ENCODE measurements at regions not wholly inside any gene's neighbourhood (a gene's known extent, or its start where the extent isn't known, plus 50 kb on each side); places are given as distances from the start of the nearest gene placed in this dataset.

GRCh38 chrX:63453571-63453970 lies 102.4 kb upstream of the SPIN4 start:
- Mint-ChIP-seq H3K36me3 (ENCODE audit: low read depth) (peaks cover 57% of the 10 kb centered on the region), H3K27me3 (ENCODE audit: insufficient read depth, low read depth, poor library complexity) (no peaks in the 10 kb centered on the region), H3K27ac (no peak overlapping the region), H3K9me3 (peaks cover 58% of the 10 kb centered on the region), H3K4me3 (no peak overlapping the region), H3K4me1 (no peaks in the 10 kb centered on the region; the same call in 2 of the 3 replicates)
- DNase-seq (ENCODE audit: low spot score) = no peak
- H3K9me2 ChIP-seq (ENCODE audit: insufficient read depth) = no peaks in the 10 kb centered on the region
- H3K27ac ChIP-seq (ENCODE audit: low read depth) = no peak overlapping the region
- H3K79me2 ChIP-seq (replicated peaks; ENCODE audit: insufficient read depth) = no peaks in the 10 kb centered on the region
- no peak overlapping the region for H2AFZ ChIP-seq
- H3K4me3 ChIP-seq = no peak overlapping the region
- TF ChIP-seq REST (IDR thresholded peaks at IDR 0.05; ENCODE audit: unreplicated experiment) = no peak
- TF ChIP-seq ZNF331 (CRISPR knock-in tag; IDR thresholded peaks at IDR 0.05; ENCODE audit: low read depth) = no peak
- no peak for TF ChIP-seq EZH2phosphoT487 (IDR thresholded peaks at IDR 0.05; ENCODE audit: unreplicated experiment)
- no peak for TF ChIP-seq NANOG (IDR thresholded peaks at IDR 0.05; ENCODE audit: borderline replicate concordance)
- no peak for TF ChIP-seq POLR2AphosphoS5 (IDR thresholded peaks at IDR 0.05; ENCODE audit: low read depth)
- no peak for TF ChIP-seq STAT1 (IDR thresholded peaks at IDR 0.05; ENCODE audit: unreplicated experiment)
- TF ChIP-seq CTCF (conservative IDR thresholded peaks at IDR 0.05; ENCODE audit: low read depth in 2 of 2) = no peak
- TF ChIP-seq EZH2 (IDR thresholded peaks at IDR 0.05; ENCODE audit: low read depth, unreplicated experiment) = no peak
- no peak for TF ChIP-seq CREB1 (CRISPR knock-in tag; IDR thresholded peaks at IDR 0.05; ENCODE audit: low read depth)
- TF ChIP-seq JUNB (IDR thresholded peaks at IDR 0.05; ENCODE audit: unreplicated experiment) = no peak
- no peak for TF ChIP-seq ZNF462 (CRISPR knock-in tag; IDR thresholded peaks at IDR 0.05)
- H3K4me2 ChIP-seq = no peak overlapping the region
- no peak for ATAC-seq
- H3K27me3 ChIP-seq (ENCODE audit: insufficient read depth) = no peaks in the 10 kb centered on the region
- no peaks in the 10 kb centered on the region for H3F3A ChIP-seq (replicated peaks; ENCODE audit: low read depth)
- H3K4me1 ChIP-seq (ENCODE audit: insufficient read depth) = peaks cover 7% of the 10 kb centered on the region
- no peaks in the 10 kb centered on the region for H3K36me3 ChIP-seq (ENCODE audit: insufficient read depth)
- H4K20me1 ChIP-seq (replicated peaks; ENCODE audit: insufficient read depth) = no peaks in the 10 kb centered on the region

Measured in GM23338 (cell line).